Ovary (tissue), 3 donors: ENCODE measurements at regions not wholly inside any gene's neighbourhood (a gene's known extent, or its start where the extent isn't known, plus 50 kb on each side); places are given as distances from the start of the nearest gene placed in this dataset.

Experiments used
- EP300 ChIP-seq: sonication (generic); formaldehyde crosslinking; IDR thresholded peaks from one replicate; pipeline ENCODE4 v1.6.1; 2017; ENCODE audit warnings: antibody characterized with exemption
- POLR2A ChIP-seq: fragments of 450-650 bp; IDR thresholded peaks from one replicate; pipeline ENCODE4 v1.6.1; 2017; ENCODE audit warnings: antibody characterized with exemption, mild to moderate bottlenecking, moderate library complexity
- TF ChIP-seq, protein P1 (sequence below), 3 donors: fragments of 450-650 bp in 2 of 3; fragments of 200-600 bp in 1 of 3; IDR thresholded peaks; one replicate each; pipeline versions ENCODE4 v1.5.1 to v1.8.0; 2016 to 2022; ENCODE audit warnings: antibody characterized with exemption in 3 of 3, mild to moderate bottlenecking in 1 of 3
- donor health status: DM: no; HTN: no; CAD: no.

- TF ChIP-seq, protein P1, sequence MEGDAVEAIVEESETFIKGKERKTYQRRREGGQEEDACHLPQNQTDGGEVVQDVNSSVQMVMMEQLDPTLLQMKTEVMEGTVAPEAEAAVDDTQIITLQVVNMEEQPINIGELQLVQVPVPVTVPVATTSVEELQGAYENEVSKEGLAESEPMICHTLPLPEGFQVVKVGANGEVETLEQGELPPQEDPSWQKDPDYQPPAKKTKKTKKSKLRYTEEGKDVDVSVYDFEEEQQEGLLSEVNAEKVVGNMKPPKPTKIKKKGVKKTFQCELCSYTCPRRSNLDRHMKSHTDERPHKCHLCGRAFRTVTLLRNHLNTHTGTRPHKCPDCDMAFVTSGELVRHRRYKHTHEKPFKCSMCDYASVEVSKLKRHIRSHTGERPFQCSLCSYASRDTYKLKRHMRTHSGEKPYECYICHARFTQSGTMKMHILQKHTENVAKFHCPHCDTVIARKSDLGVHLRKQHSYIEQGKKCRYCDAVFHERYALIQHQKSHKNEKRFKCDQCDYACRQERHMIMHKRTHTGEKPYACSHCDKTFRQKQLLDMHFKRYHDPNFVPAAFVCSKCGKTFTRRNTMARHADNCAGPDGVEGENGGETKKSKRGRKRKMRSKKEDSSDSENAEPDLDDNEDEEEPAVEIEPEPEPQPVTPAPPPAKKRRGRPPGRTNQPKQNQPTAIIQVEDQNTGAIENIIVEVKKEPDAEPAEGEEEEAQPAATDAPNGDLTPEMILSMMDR (IDR thresholded peaks at IDR 0.05): no peak
- TF ChIP-seq POLR2A: no peak
- TF ChIP-seq EP300: no peak
Measured at GRCh38 chr2:142724713-142725349, 152.6 kb upstream of the KYNU start.
